B cell (primary cell): ENCODE measurements at regions not wholly inside any gene's neighbourhood (a gene's known extent, or its start where the extent isn't known, plus 50 kb on each side); places are given as distances from the start of the nearest gene placed in this dataset.

Experiments
- ATAC-seq: fragments of 200-7000 bp; cut with Tn5 transposase; one replicate; pipeline ENCODE4 v1.10.0; 2021; ENCODE audit warnings: low read depth, mild to moderate bottlenecking, moderate number of reproducible peaks, moderate library complexity
- CTCF ChIA-PET: fragments of 350-600 bp; sonication (Branson Sonifier 250); formaldehyde crosslinking; loops from one replicate; lab custom pipeline; 2021; ENCODE audit warnings: antibody characterized with exemption, inconsistent platforms; lab: Charles Lee
- POLR2A ChIA-PET: fragments of 350-600 bp; sonication (Branson Sonifier 250); formaldehyde crosslinking; loops from one replicate; lab custom pipeline; 2021; ENCODE audit warnings: antibody characterized with exemption; lab: Charles Lee
- DNase-seq: peaks from one replicate; pipeline ENCODE4 v3.0.0; 2013
- H2AFZ ChIP-seq: 2 replicates; pipeline ENCODE4 v1.6.1; 2012; ENCODE audit warnings: mild to moderate bottlenecking, low read depth, low read length; ENCODE audit not compliant: insufficient read depth, poor library complexity, severe bottlenecking
- H3K27ac ChIP-seq, 2 donors: 1 replicate in 1 of 2; 2 replicates in 1 of 2; pipeline ENCODE4 v1.5.1; 2012 to 2013; ENCODE audit warnings: low read length in 2 of 2, mild to moderate bottlenecking in 2 of 2, moderate library complexity in 1 of 2
- H3K27me3 ChIP-seq, 4 experiments: fragments of 200-600 bp in 1 of 4; sonication (generic) in 1 of 4; replicated peaks in 1 of 4; 1 replicate in 2 of 4; 2 replicates in 2 of 4; pipeline versions ENCODE4 v1.6.1 to v1.7.0; 2013 to 2016; ENCODE audit warnings: low read length in 3 of 4, mild to moderate bottlenecking in 2 of 4, mixed read lengths in 1 of 4, moderate library complexity in 1 of 4; ENCODE audit not compliant: insufficient read depth in 4 of 4, control insufficient read depth in 3 of 4; ENCODE audit errors: control extremely low read depth in 1 of 4
- H3K36me3 ChIP-seq, 2 experiments: replicated peaks in 1 of 2; 1 replicate in 1 of 2; 2 replicates in 1 of 2; pipeline versions ENCODE4 v1.6.1 to v1.7.1; 2013; ENCODE audit warnings: low read length in 1 of 2; ENCODE audit not compliant: insufficient read depth in 2 of 2, control insufficient read depth in 1 of 2; ENCODE audit errors: control extremely low read depth in 1 of 2, extremely low read depth in 1 of 2
- H3K4me1 ChIP-seq, 2 donors: fragments of 200-600 bp in 1 of 2; sonication (generic) in 1 of 2; 1 replicate in 1 of 2; 2 replicates in 1 of 2; pipeline versions ENCODE4 v1.5.1 to v1.6.1; 2013 to 2017; ENCODE audit warnings: low read length in 2 of 2; ENCODE audit not compliant: control insufficient read depth in 2 of 2, insufficient read depth in 2 of 2
- H3K4me2 ChIP-seq: replicated peaks from 2 replicates; pipeline ENCODE3; 2012; ENCODE audit warnings: mild to moderate bottlenecking, low read depth, low read length; ENCODE audit not compliant: poor library complexity, severe bottlenecking
- H3K4me3 ChIP-seq, 5 experiments: fragments of 200-600 bp in 1 of 5; sonication (generic) in 1 of 5; 1 replicate in 3 of 5; 2 replicates in 2 of 5; pipeline versions ENCODE4 v1.5.1 to v1.7.0; 2011 to 2016; ENCODE audit warnings: low read length in 4 of 5, mild to moderate bottlenecking in 4 of 5, low read depth in 2 of 5, control low read depth in 1 of 5, moderate library complexity in 1 of 5; ENCODE audit not compliant: insufficient read depth in 1 of 5; ENCODE audit errors: control extremely low read depth in 1 of 5, extremely low read depth in 1 of 5
- H3K79me2 ChIP-seq: fragments of 200-600 bp; sonication (generic); one replicate; pipeline ENCODE4 v1.6.0; 2016; ENCODE audit warnings: low read length; ENCODE audit not compliant: control insufficient read depth, insufficient read depth
- H3K9ac ChIP-seq: fragments of 200-600 bp; sonication (generic); 2 replicates; pipeline ENCODE4 v1.6.1; 2017; ENCODE audit warnings: mild to moderate bottlenecking, low read length, moderate library complexity
- H3K9me3 ChIP-seq, 3 donors: one replicate each; pipeline versions ENCODE4 v1.6.1 to v1.7.1; 2013; ENCODE audit warnings: low read length in 2 of 3; ENCODE audit not compliant: control insufficient read depth in 2 of 3, insufficient read depth in 1 of 3; ENCODE audit errors: control extremely low read depth in 1 of 3
- H4K20me1 ChIP-seq: 2 replicates; pipeline ENCODE4 v1.6.0; 2012; ENCODE audit warnings: mild to moderate bottlenecking, low read length; ENCODE audit not compliant: insufficient read depth, control insufficient read depth, poor library complexity, severe bottlenecking
- H3K27ac Mint-ChIP-seq: one replicate; pipeline ENCODE4 v1.8.0; 2021; ENCODE audit warnings: mixed read lengths
- H3K27me3 Mint-ChIP-seq: one replicate; pipeline ENCODE4 v1.8.0; 2021; ENCODE audit warnings: mixed read lengths
- H3K4me1 Mint-ChIP-seq: one replicate; pipeline ENCODE4 v1.8.0; 2021; ENCODE audit warnings: mixed read lengths
- H3K4me3 Mint-ChIP-seq: one replicate; pipeline ENCODE4 v1.8.0; 2021; ENCODE audit warnings: mixed read lengths
- H3K9me3 Mint-ChIP-seq: one replicate; pipeline ENCODE4 v1.8.0; 2022; ENCODE audit warnings: mixed read lengths; ENCODE audit not compliant: insufficient read depth
- CTCF ChIP-seq: fragments of 200-600 bp; IDR thresholded peaks from one replicate; pipeline ENCODE4 v1.8.0; 2022; ENCODE audit warnings: antibody characterized with exemption, mild to moderate bottlenecking
- EZH2 ChIP-seq: IDR thresholded peaks from 2 replicates; pipeline ENCODE4 v1.6.1; 2012; ENCODE audit warnings: borderline replicate concordance, low read depth, mild to moderate bottlenecking, moderate library complexity, low read length; ENCODE audit not compliant: insufficient read depth, poor library complexity, severe bottlenecking
- WGBS: methylation state at CpG from one replicate; pipeline ENCODE4 v1.1.5; 2013; ENCODE audit warnings: missing lambda C conversion rate; ENCODE audit not compliant: insufficient coverage; 5-methylcytosine and 5-hydroxymethylcytosine counted together
- intact Hi-C: fragments of 100-400 bp; cut with micrococcal nuclease; formaldehyde crosslinking; loops from one replicate; pipeline ENCODE4 v1.10.0; 2022

GRCh38 chrX:45842926-45843315 lies 642.2 kb upstream of the DIPK2B start:
- H3K36me3 ChIP-seq = no peaks in the 10 kb centered on the region
- Mint-ChIP-seq H3K27ac (no peak overlapping the region), H3K4me3 (no peak overlapping the region), H3K9me3 (no peaks in the 10 kb centered on the region), H3K27me3 (no peaks in the 10 kb centered on the region), H3K4me1 (no peaks in the 10 kb centered on the region)
- H3K4me2 ChIP-seq = no peak overlapping the region
- H3K79me2 ChIP-seq = no peaks in the 10 kb centered on the region
- no peaks in the 10 kb centered on the region for H3K9me3 ChIP-seq
- WGBS = no CpG with 5 or more reads among the region's 1 CpG
- H4K20me1 ChIP-seq = no peaks in the 10 kb centered on the region
- no peak for DNase-seq
- ChIA-PET CTCF (interaction anchor here (1.3 to 2.1 kb wide), 5 partner anchors 14 to 332 kb away, joined by 4 to 8 read pairs (median 5); no protein-coding TSS in a partner anchor), POLR2A (no interaction called here)
- H3K27me3 ChIP-seq = no peaks in the 10 kb centered on the region
- no peak overlapping the region for H3K27ac ChIP-seq
- no peak for ATAC-seq
- intact Hi-C loops = loop anchor here (1.0 kb wide), 1 partner anchor 328 kb away; no protein-coding TSS in a partner anchor
- no peak overlapping the region for H3K9ac ChIP-seq
- no peak overlapping the region for H3K4me3 ChIP-seq
- no peak overlapping the region for H2AFZ ChIP-seq
- no peaks in the 10 kb centered on the region for H3K4me1 ChIP-seq
- TF ChIP-seq EZH2 (no peak), CTCF (no peak)

- H4K20me1 ChIP-seq = no peaks in the 10 kb centered on the region
- CTCF ChIA-PET = interaction anchor here (1.3 to 2.1 kb wide), 6 partner anchors 9 to 332 kb away, joined by 4 to 8 read pairs (median 5); no protein-coding TSS in a partner anchor
Observed at GRCh38 chrX:45842207-45842925, 641.7 kb upstream of the DIPK2B start.

More at GRCh38 chrX:45842207-45842925, 641.7 kb upstream of the DIPK2B start:
- H3K4me2 ChIP-seq = no peak overlapping the region
- H3K9me3 Mint-ChIP-seq = no peaks in the 10 kb centered on the region
- no peak overlapping the region for H3K9ac ChIP-seq
- H3K27me3 ChIP-seq = no peaks in the 10 kb centered on the region
- ATAC-seq (no peak), DNase-seq (no peak)
- H3K4me3 Mint-ChIP-seq = no peak overlapping the region
- no peak overlapping the region for H2AFZ ChIP-seq
- H3K36me3 ChIP-seq = no peaks in the 10 kb centered on the region
- no peaks in the 10 kb centered on the region for H3K9me3 ChIP-seq
- no peak overlapping the region for H3K4me3 ChIP-seq
- no peaks in the 10 kb centered on the region for H3K4me1 ChIP-seq
- H3K4me1 Mint-ChIP-seq = no peaks in the 10 kb centered on the region
- intact Hi-C loops = no loop called here
- POLR2A ChIA-PET = no interaction called here
- no peak overlapping the region for H3K27ac ChIP-seq
- no CpG with 5 or more reads among the region's 2 CpGs for WGBS
- no peaks in the 10 kb centered on the region for H3K27me3 Mint-ChIP-seq
- H3K27ac Mint-ChIP-seq = no peak overlapping the region
- H3K79me2 ChIP-seq = no peaks in the 10 kb centered on the region
- TF ChIP-seq CTCF (no peak), EZH2 (no peak)
